Transverse colon (tissue), 4 donors: ENCODE measurements at regions not wholly inside any gene's neighbourhood (a gene's known extent, or its start where the extent isn't known, plus 50 kb on each side); places are given as distances from the start of the nearest gene placed in this dataset.
A peak's percentile ranks its signal among the peaks of the same experiment; 100 is the strongest.

Source experiments
- DNase-seq: peaks from one replicate; pipeline ENCODE4 v3.0.0-alpha.2; 2019
- H3K27ac ChIP-seq, 4 donors: fragments of 200-600 bp; sonication (generic); 2 replicates each; pipeline ENCODE4 v1.5.1; 2016 to 2018; ENCODE audit warnings: inconsistent platforms in 4 of 4
- H3K27me3 ChIP-seq: fragments of 200-600 bp; sonication (generic); 2 replicates; pipeline ENCODE4 v1.5.1; 2017; ENCODE audit warnings: inconsistent platforms
- H3K36me3 ChIP-seq, 4 donors: fragments of 200-600 bp; sonication (generic); 2 replicates each; pipeline ENCODE4 v1.5.1; 2017 to 2019; ENCODE audit warnings: inconsistent platforms in 4 of 4
- H3K4me1 ChIP-seq, 4 donors: fragments of 200-600 bp; sonication (generic); 2 replicates each; pipeline ENCODE4 v1.5.1; 2017 to 2020; ENCODE audit warnings: inconsistent platforms in 4 of 4
- H3K4me3 ChIP-seq, 4 donors: fragments of 200-600 bp; sonication (generic); 1 replicate in 1 of 4; 2 replicates in 3 of 4; pipeline versions ENCODE4 v1.5.1 to v1.6.1; 2017 to 2019; ENCODE audit warnings: inconsistent platforms in 4 of 4
- H3K9me3 ChIP-seq, 2 donors: fragments of 200-600 bp; sonication (generic); 2 replicates each; pipeline ENCODE4 v1.5.1; 2017 to 2019; ENCODE audit warnings: inconsistent platforms in 2 of 2
- EP300 ChIP-seq: sonication (generic); formaldehyde crosslinking; IDR thresholded peaks from one replicate; pipeline ENCODE4 v1.6.1; 2017; ENCODE audit warnings: antibody characterized with exemption, low read depth
- POLR2A ChIP-seq: fragments of 450-650 bp; IDR thresholded peaks from one replicate; pipeline ENCODE4 v1.6.1; 2016; ENCODE audit warnings: antibody characterized with exemption, mild to moderate bottlenecking, moderate library complexity
- POLR2AphosphoS5 ChIP-seq, 3 donors: sonication (generic); formaldehyde crosslinking; IDR thresholded peaks; one replicate each; pipeline ENCODE4 v1.6.1; 2016; ENCODE audit warnings: antibody characterized with exemption in 3 of 3
- WGBS, 2 donors: methylation state at CpG; one replicate each; pipeline ENCODE4 v1.1.5; 2018; ENCODE audit warnings: low coverage in 1 of 2; 5-methylcytosine and 5-hydroxymethylcytosine counted together
- in situ Hi-C, 4 donors: fragments of 200-750 bp; cut with MboI; loops; one replicate each; pipeline versions ENCODE4 v1.15.0 to v1.15.1; 2017; ENCODE audit warnings: low sequenced_read_pairs in 3 of 4, low pct_ligation_motif_present in 1 of 4, low pct_unique_long_range_greater_than_20kb in 1 of 4
- intact Hi-C: fragments of 100-400 bp; cut with DNase I; formaldehyde crosslinking; loops from one replicate; pipeline ENCODE4 v1.15.1; 2023; ENCODE audit warnings: low total_unique reads
- TF ChIP-seq, protein P1 (sequence below), 5 experiments: fragments of 200-600 bp in 3 of 5; fragments of 450-650 bp in 2 of 5; sonication (generic) in 3 of 5; IDR thresholded peaks; 1 replicate in 2 of 5; 2 replicates in 3 of 5; pipeline ENCODE4 v1.5.1; 2016 to 2017; ENCODE audit warnings: antibody characterized with exemption in 5 of 5, inconsistent platforms in 3 of 5, mild to moderate bottlenecking in 2 of 5, moderate library complexity in 1 of 5

DNA sequence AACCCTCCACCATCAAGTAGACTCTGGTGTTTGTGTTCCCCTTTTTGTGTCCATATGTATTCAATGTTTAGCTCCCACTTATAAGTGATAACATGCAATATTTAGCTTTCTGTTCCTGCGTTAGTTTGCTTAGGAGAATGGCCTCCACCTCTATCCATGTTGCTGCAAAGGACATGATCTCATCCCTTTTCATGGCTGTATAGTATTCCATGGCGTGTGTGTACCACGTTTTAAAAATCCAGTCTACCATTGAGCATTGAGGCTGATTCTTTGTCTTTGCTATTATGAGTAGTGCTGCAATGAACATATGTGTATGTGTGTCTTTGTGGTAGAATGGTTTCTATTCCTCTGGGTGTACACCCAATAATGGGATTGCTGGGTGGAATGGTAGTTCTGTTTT is 140.1 kb downstream of the BASP1 start:
- TF ChIP-seq EP300 (no peak), POLR2A (no peak), POLR2AphosphoS5 (IDR thresholded peaks at IDR 0.05) (no peak)
- TF ChIP-seq, protein P1, sequence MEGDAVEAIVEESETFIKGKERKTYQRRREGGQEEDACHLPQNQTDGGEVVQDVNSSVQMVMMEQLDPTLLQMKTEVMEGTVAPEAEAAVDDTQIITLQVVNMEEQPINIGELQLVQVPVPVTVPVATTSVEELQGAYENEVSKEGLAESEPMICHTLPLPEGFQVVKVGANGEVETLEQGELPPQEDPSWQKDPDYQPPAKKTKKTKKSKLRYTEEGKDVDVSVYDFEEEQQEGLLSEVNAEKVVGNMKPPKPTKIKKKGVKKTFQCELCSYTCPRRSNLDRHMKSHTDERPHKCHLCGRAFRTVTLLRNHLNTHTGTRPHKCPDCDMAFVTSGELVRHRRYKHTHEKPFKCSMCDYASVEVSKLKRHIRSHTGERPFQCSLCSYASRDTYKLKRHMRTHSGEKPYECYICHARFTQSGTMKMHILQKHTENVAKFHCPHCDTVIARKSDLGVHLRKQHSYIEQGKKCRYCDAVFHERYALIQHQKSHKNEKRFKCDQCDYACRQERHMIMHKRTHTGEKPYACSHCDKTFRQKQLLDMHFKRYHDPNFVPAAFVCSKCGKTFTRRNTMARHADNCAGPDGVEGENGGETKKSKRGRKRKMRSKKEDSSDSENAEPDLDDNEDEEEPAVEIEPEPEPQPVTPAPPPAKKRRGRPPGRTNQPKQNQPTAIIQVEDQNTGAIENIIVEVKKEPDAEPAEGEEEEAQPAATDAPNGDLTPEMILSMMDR (IDR thresholded peaks at IDR 0.05): no peak
- Histone ChIP-seq H3K36me3 (no peaks in the 10 kb centered on the region), H3K4me3 (no peak overlapping the region), H3K27me3 (no peaks in the 10 kb centered on the region), H3K4me1 (no peaks in the 10 kb centered on the region), H3K27ac (no peak overlapping the region), H3K9me3 (no peaks in the 10 kb centered on the region)
- in situ Hi-C loops: no loop called here
- no peak for DNase-seq
- intact Hi-C loops: no loop called here
- 89 to 93% methylated on average over 3 of the region's 3 CpGs for WGBS, 2 donors

DNA sequence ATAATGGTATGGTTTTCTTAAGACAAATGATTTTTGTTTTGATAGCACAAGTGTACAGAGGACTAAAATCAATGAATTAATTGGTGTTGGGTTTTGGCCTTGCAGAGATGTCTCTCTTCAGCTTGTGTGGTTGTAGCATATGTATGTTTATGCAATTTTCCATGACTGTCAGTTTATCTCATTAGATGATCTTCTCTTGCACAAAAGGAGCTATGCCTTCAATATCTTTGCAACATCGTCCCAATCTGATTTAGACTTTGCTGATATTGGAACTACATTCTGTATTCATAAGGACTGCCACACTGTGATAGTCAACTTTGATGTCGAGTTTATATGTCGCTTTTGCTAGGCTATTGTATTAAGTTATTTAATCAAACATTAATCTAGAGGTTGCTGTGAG is 140.0 kb upstream of the TAF11L2 start:
- 94 to 96% methylated on average over 3 of the region's 3 CpGs for WGBS, 2 donors
- no peaks in the 10 kb centered on the region for H3K27me3 ChIP-seq
- DNase-seq: no peak
- in situ Hi-C loops: no loop called here
- TF ChIP-seq, protein P1 (IDR thresholded peaks at IDR 0.05): no peak
- TF ChIP-seq EP300 (no peak), POLR2AphosphoS5 (IDR thresholded peaks at IDR 0.05) (no peak), POLR2A (no peak)
- intact Hi-C loops: no loop called here
- no peaks in the 10 kb centered on the region for H3K4me1 ChIP-seq
- no peaks in the 10 kb centered on the region for H3K36me3 ChIP-seq
- no peak overlapping the region for H3K27ac ChIP-seq
- no peaks in the 10 kb centered on the region for H3K9me3 ChIP-seq
- H3K4me3 ChIP-seq: no peak overlapping the region

DNA sequence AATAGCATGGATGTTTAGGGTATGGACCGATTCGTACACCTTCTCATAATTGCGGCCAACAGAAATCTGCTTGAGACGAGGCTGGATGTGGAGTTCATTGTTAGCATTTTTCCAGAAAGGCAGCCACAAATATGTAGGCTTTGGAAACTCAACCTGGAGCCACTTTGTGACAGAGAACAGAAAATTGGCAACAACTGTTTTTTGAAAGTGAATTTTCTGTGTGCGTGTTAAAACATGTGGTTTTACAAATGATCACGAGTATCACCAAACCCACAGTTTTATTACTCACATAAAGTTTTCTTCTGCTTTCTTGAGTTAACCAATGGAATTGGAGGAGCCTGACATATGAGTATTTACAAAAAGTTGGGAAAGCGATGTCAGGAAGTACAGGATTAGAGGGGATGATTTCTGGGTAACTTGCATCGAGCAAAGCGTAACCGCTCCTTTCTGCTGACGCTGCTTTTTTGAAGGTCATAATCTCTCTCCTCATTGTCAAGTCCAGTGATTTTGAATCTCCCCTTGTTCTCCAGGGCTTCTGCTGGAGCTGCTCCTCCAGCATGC is 138.5 kb upstream of the TAF11L2 start:
- intact Hi-C loops: no loop called here
- Histone ChIP-seq H3K27ac (peak overlapping the region in 1 of 4 donors; percentile 5), H3K27me3 (no peaks in the 10 kb centered on the region), H3K4me3 (no peak overlapping the region), H3K4me1 (no peaks in the 10 kb centered on the region), H3K9me3 (no peaks in the 10 kb centered on the region), H3K36me3 (no peaks in the 10 kb centered on the region)
- 77% methylated on average over 11 of the region's 11 CpGs for WGBS, 2 donors
- in situ Hi-C loops: no loop called here
- no peak for DNase-seq
- no peak for TF ChIP-seq POLR2AphosphoS5 (IDR thresholded peaks at IDR 0.05)
- TF ChIP-seq POLR2A: no peak
- TF ChIP-seq, protein P1 (IDR thresholded peaks at IDR 0.05): no peak
- no peak for TF ChIP-seq EP300

DNA sequence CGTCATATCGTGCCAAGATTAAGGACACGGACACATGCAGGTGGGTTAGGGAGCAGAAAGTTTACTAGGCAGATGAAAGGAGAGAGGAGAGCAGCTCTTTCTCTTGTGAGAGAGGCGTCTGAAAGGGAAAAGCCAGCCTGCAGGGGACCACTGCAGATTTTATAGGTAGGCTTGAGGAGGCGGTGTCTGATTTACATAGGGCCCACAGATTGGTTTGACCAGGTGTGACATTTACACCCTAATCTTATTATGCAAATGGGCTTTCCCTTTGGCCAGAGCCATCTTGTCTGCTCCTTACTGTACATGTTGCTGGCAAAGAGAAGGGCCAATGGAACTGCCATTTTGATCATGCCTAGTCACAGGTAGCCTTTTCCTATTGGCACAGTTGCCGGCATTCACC is 137.2 kb upstream of the TAF11L2 start:
- no peaks in the 10 kb centered on the region for H3K36me3 ChIP-seq
- intact Hi-C loops (no loop called here), in situ Hi-C loops (no loop called here)
- DNase-seq: no peak
- WGBS, 2 donors: 94% methylated on average over 6 of the region's 6 CpGs; no CpG with 5 or more reads in 1 of the 2 donors
- no peaks in the 10 kb centered on the region for H3K9me3 ChIP-seq
- no peak for TF ChIP-seq POLR2AphosphoS5 (IDR thresholded peaks at IDR 0.05)
- TF ChIP-seq, protein P1 (IDR thresholded peaks at IDR 0.05): no peak
- TF ChIP-seq EP300: no peak
- TF ChIP-seq POLR2A: no peak
- no peaks in the 10 kb centered on the region for H3K4me1 ChIP-seq
- no peak overlapping the region for H3K27ac ChIP-seq
- H3K4me3 ChIP-seq: no peak overlapping the region
- no peaks in the 10 kb centered on the region for H3K27me3 ChIP-seq
